HS-5 (cell line): ENCODE measurements at regions not wholly inside any gene's neighbourhood (a gene's known extent, or its start where the extent isn't known, plus 50 kb on each side); places are given as distances from the start of the nearest gene placed in this dataset.
"Not testable (repeated sequence)": the region's sequence is repeated elsewhere in the genome, so short reads cannot be mapped to it uniquely, and the experiment has no call there.

ENCODE experiments used
- DNase-seq: peaks from one replicate; pipeline ENCODE4 v3.0.0-alpha.2; 2012; ENCODE audit warnings: low read depth

- no peak for DNase-seq
These were observed 63.7 kb upstream of the UXS1 start for GRCh38 chr2:106257830-106258229.

GRCh38 chr2:106257135-106257534 is 63.0 kb upstream of the UXS1 start:
- DNase-seq: no peak

- not testable (repeated sequence) for DNase-seq
These were observed 55.2 kb upstream of the UXS1 start for GRCh38 chr2:106249157-106249828.

GRCh38 chr2:106248548-106249151 is 54.5 kb upstream of the UXS1 start:
- DNase-seq: not testable (repeated sequence)
